ENCODE measurements at regions not wholly inside any gene's neighbourhood (a gene's known extent, or its start where the extent isn't known, plus 50 kb on each side); places are given as distances from the start of the nearest gene placed in this dataset.
A peak's percentile ranks its signal among the peaks of the same experiment; 100 is the strongest.
"Not testable (repeated sequence)": the region's sequence is repeated elsewhere in the genome, so short reads cannot be mapped to it uniquely, and the experiment has no call there.

DNA sequence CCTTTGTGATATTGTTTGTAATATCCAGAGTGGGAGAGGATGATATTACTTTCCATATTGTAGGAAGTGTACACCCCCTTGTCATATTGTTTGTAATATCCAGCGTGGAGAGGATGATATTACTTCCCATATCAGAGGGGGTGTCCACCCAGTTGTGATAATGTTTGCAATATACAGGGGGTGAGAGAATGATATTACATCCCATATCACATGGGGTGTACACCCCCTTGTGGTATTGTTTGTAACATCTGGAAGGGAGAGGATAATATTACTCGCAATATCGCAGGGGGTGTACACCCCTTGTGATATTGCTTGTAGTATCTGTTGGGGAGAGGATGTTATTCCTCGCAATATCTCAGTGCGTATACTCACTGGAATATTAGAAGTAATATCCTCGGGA lies 61.5 kb downstream of the PRSS23 start:
- H3K27ac Mint-ChIP-seq: no peak overlapping the region
- H3K4me3 Mint-ChIP-seq: no peak overlapping the region
- no peak for DNase-seq
- H3K27me3 Mint-ChIP-seq: peaks cover 2% of the 10 kb centered on the region
- no peaks in the 10 kb centered on the region for H3K4me1 Mint-ChIP-seq
- no peaks in the 10 kb centered on the region for H3K9me3 Mint-ChIP-seq
- intact Hi-C loops (cut with micrococcal nuclease): no loop called here
- no peaks in the 10 kb centered on the region for H3K36me3 Mint-ChIP-seq (ENCODE audit: low read depth)

DNA sequence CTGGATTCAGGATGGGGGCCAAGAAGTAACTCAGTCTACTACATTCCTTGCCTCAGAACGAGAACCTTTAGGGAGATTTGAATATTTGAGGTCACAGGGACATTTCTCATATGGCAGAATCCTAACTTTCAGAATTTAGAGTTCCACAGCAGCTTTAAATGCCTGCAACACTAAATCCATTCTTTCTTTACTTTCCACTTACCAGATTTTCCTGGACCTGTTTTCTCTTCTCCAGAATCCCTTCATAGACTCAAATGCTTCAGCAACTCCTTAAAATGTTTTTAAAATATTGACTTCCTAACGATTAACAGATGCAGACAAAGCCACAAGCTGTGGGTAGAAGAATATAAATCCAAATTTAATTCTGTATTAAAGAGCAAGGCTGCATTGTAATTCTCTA lies 63.1 kb downstream of the PRSS23 start:
- H3K27ac Mint-ChIP-seq: no peak overlapping the region
- intact Hi-C loops (cut with micrococcal nuclease): no loop called here
- no peaks in the 10 kb centered on the region for H3K36me3 Mint-ChIP-seq (ENCODE audit: low read depth)
- no peaks in the 10 kb centered on the region for H3K9me3 Mint-ChIP-seq
- no peak for DNase-seq
- H3K4me3 Mint-ChIP-seq: no peak overlapping the region
- H3K27me3 Mint-ChIP-seq: no peaks in the 10 kb centered on the region
- H3K4me1 Mint-ChIP-seq: no peaks in the 10 kb centered on the region

DNA sequence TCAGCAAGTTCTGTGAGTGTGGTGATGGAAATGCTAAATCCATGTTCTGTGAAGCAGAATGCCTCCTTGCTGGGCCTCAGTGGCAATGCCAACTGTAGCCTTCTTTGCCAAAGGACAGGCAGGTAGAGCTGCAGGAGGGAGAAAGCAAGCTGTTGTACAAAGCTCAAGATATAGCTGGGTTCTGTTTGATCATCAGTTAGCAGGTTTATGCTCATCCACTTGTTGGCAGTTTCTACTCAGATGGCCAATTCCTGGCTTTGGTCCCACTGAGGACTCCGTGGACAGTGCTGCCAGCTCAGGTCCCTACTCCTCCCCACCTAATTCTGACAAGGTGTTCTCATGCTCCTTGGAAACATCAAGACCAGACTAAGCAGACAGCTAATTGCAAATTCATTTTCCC lies 65.1 kb downstream of the PRSS23 start:
- H3K4me1 Mint-ChIP-seq: no peaks in the 10 kb centered on the region
- H3K27ac Mint-ChIP-seq: no peak overlapping the region
- intact Hi-C loops (cut with micrococcal nuclease): no loop called here
- peaks cover 3% of the 10 kb centered on the region for H3K27me3 Mint-ChIP-seq
- H3K9me3 Mint-ChIP-seq: no peaks in the 10 kb centered on the region
- H3K36me3 Mint-ChIP-seq (ENCODE audit: low read depth): no peaks in the 10 kb centered on the region
- H3K4me3 Mint-ChIP-seq: no peak overlapping the region
- no peak for DNase-seq

DNA sequence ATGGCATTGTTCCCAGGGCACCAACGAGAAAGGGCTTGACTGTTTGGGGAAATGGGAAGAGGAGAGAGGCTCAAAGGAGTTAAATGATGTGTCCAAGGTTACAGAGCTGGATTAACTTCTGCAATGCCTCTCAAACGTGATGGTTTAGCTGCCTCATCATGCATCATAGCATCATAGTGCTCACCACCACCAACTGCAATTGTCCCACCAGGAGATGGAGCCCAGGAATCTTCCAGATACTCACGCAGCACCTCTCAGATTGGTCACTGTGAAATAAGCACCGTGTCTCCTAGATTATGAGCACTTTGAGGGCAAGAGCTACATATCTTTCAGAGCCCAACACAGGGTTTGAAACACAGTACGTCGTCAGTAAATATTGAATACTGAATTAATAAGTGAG lies 69.2 kb downstream of the PRSS23 start:
- peaks cover 12% of the 10 kb centered on the region for H3K27me3 Mint-ChIP-seq
- no peak for DNase-seq
- H3K9me3 Mint-ChIP-seq: no peaks in the 10 kb centered on the region
- H3K27ac Mint-ChIP-seq: no peak overlapping the region
- intact Hi-C loops (cut with micrococcal nuclease): no loop called here
- no peaks in the 10 kb centered on the region for H3K36me3 Mint-ChIP-seq (ENCODE audit: low read depth)
- H3K4me3 Mint-ChIP-seq: no peak overlapping the region
- H3K4me1 Mint-ChIP-seq: no peaks in the 10 kb centered on the region

DNA sequence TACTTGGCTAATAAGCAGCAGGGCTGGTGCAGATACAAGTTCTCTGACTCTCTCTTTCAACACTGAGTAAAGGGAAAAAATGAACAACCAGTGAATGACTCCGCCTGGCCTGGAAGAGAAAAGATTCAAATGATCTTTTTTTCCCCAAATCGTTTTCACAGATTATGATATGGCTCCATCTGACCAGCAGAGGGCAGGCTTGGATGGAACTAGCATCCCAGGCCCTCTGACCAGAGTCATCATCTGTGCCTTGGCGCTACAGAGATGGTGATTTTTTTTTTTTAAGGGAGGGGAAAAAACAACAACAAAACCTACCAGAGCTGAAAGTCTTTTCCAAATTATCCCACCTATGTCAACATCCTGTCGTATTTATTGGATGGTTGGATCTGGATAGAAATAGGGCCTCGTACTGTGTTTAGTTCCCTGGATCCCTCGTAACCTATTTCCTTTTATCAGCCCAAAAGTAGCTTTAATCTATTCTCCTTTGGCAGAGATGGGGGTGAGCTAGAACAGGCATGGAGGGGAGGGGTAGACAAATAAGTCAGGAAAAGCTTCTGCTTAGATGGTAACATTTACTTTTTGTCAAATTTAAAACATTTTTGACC lies 69.7 kb downstream of the PRSS23 start:
- DNase-seq: peak; percentile 83
- Mint-ChIP-seq H3K4me3 (no peak overlapping the region), H3K9me3 (no peaks in the 10 kb centered on the region), H3K27me3 (peaks cover 12% of the 10 kb centered on the region), H3K36me3 (ENCODE audit: low read depth) (no peaks in the 10 kb centered on the region), H3K27ac (no peak overlapping the region), H3K4me1 (no peaks in the 10 kb centered on the region)
- intact Hi-C loops (cut with micrococcal nuclease): loop anchor here (1.0 kb wide), 1 partner anchor 49 kb away; no protein-coding TSS in a partner anchor

DNA sequence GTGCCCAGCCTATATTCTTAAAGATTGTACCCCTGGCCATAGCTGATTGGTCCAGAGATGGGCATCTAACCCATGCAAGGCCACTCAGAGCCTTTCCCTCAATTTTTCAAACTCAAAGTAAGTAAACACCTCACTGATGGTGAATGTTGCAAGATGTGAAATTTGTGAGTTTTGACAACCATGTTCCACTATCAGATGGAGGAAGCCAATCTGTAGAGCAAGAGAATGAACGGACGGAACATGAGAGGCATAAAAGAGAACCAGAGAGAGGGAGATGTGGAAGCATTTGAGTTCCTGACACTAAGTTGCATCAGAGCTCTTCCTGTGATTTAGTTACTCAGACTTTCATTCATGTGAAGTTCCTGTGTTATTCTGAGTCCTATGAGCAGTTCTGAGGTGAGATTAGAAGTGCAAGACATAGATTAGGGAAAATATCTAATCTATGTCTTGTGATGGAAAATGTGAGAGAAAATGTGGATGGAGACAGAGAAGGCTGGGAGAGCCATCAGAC lies 73.3 kb downstream of the PRSS23 start:
- H3K27ac Mint-ChIP-seq: no peak overlapping the region
- H3K36me3 Mint-ChIP-seq (ENCODE audit: low read depth): no peaks in the 10 kb centered on the region
- no peaks in the 10 kb centered on the region for H3K4me1 Mint-ChIP-seq
- H3K4me3 Mint-ChIP-seq: no peak overlapping the region
- intact Hi-C loops (cut with micrococcal nuclease): no loop called here
- no peak for DNase-seq
- peaks cover 12% of the 10 kb centered on the region for H3K27me3 Mint-ChIP-seq
- H3K9me3 Mint-ChIP-seq: no peaks in the 10 kb centered on the region

DNA sequence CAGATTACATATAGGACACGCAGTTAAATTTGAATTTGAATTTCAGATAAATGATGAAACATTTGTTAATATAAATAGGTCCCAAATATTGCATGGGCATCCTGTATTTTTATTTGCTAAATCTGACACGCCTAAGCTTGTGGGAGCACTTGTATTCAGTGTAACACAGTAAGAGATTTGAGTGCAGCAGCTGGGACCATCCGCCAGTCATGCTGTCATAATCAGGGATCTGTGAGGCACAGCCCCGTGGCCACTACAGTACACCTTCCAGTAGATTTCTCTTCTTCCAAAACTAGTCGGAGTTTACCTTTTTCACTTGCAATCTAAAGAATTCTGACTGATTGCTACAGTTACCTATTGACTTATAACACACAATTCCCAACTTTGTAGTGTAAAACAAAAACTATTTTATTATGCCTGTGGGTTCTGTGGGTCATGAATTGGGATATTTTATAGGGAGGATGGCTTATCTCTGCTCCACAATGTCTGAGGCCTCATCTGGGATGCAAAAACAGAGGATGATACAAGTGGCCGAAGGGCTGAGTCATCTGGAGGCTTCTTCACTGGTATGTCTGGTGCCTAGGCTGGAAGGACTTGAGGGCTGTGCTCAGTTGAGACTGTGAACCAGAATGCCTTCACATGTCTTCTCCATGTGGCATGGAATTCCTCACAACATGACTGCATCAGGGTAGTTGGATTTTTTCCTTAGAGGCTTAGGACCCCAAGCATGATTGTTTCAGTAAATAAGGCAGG lies 74.1 kb downstream of the PRSS23 start:
- Mint-ChIP-seq H3K27me3 (peaks cover 12% of the 10 kb centered on the region), H3K4me1 (no peaks in the 10 kb centered on the region), H3K9me3 (no peaks in the 10 kb centered on the region), H3K36me3 (ENCODE audit: low read depth) (no peaks in the 10 kb centered on the region), H3K27ac (no peak overlapping the region), H3K4me3 (no peak overlapping the region)
- intact Hi-C loops (cut with micrococcal nuclease): no loop called here
- no peak for DNase-seq

DNA sequence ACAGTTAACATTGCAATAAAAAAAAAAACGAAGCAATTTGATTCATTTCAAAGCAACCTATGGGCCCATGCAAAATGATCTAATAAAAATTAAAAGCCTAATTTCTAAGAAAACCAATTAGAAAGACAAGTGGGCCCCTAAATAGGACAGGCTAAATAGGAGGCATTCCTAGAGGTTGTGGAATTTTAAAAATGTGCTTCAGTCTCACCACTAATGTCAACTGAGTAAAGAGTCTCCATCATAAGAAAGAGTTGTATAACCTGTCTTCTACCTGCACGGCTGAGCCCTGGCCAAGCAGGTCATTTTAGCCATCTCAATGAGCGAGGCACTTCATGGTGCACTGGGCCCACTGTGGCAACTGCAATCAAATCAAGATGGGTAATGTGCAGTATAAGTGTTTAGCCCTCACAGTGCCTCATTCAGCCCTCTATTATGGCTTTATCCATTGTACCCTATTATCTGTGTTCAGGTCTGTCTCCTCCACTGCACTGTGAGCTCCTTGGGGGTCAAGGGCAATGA lies 76.4 kb downstream of the PRSS23 start:
- Mint-ChIP-seq H3K4me3 (no peak overlapping the region), H3K27ac (no peak overlapping the region), H3K4me1 (no peaks in the 10 kb centered on the region), H3K27me3 (peaks cover 4% of the 10 kb centered on the region), H3K9me3 (no peaks in the 10 kb centered on the region), H3K36me3 (ENCODE audit: low read depth) (no peaks in the 10 kb centered on the region)
- no peak for DNase-seq
- intact Hi-C loops (cut with micrococcal nuclease): no loop called here

DNA sequence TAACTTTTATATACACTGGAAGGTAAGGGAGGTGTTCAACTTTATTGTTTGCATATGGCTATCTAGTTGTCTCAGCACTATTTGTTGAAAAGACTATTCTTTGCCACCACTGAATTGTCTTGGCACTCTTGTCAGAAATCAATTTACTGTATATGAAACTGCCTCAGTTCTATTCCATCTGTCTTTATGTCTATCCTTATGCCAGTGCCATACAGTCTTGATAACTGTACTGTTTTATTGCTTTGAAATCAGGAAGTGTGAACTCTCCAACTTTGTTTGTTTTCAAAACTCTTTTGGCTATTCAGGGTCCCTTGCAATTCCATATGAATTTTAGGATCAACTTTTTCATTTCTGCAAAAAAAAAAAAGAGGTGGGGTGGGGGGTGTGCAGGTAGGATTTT lies 77.2 kb downstream of the PRSS23 start:
- no peak overlapping the region for H3K27ac Mint-ChIP-seq
- intact Hi-C loops (cut with micrococcal nuclease): no loop called here
- H3K36me3 Mint-ChIP-seq (ENCODE audit: low read depth): no peaks in the 10 kb centered on the region

DNA sequence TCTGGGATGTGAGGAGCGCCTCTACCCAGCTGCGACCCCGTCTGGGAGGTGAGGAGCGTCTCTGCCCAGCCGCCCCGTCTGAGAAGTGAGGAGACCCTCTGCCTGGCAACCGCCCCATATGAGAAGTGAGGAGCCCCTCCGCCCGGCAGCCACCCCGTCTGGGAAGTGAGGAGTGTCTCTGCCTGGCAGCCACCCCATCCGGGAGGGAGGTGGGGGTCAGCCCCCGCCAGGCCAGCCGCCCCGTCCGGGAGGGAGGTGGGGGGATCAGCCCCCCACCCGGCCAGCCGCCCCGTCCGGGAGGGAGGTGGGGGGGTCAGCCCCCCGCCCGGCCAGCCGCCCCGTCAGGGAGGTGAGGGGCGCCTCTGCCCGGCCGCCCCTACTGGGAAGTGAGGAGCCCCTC lies 76.0 kb downstream of the FZD4 start:
- H3K27me3 Mint-ChIP-seq: peaks cover 13% of the 10 kb centered on the region
- H3K27ac Mint-ChIP-seq; H3K36me3 Mint-ChIP-seq (ENCODE audit: low read depth); DNase-seq; H3K9me3 Mint-ChIP-seq; intact Hi-C loops (cut with micrococcal nuclease); H3K4me3 Mint-ChIP-seq; H3K4me1 Mint-ChIP-seq: not testable (repeated sequence)

More for the DNA sequence above, 77.2 kb downstream of the PRSS23 start:
- no peaks in the 10 kb centered on the region for H3K9me3 Mint-ChIP-seq
- H3K4me3 Mint-ChIP-seq: no peak overlapping the region
- H3K27me3 Mint-ChIP-seq: peaks cover 9% of the 10 kb centered on the region
- no peaks in the 10 kb centered on the region for H3K4me1 Mint-ChIP-seq
- no peak for DNase-seq

DNA sequence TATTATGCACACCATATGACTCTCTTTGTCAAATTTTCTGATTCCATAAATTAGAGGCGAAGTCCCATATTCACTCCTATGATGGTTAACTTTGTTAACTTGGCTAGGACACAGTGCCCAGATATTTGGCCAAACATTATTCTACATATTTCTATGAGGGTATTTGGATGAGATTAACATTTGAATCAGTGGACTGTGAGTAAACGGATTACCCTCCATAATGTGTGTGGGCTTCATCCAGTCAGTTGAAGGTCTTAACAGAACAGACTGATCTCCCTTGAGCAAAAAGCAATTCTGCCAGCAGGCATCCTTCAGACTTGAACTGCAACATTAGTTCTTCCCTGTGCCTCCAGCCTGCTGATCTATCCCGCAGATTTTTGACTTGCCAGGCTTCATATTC lies 69.9 kb downstream of the FZD4 start:
- intact Hi-C loops (cut with micrococcal nuclease): no loop called here
- no peak for DNase-seq
- Mint-ChIP-seq H3K36me3 (ENCODE audit: low read depth) (no peaks in the 10 kb centered on the region), H3K4me1 (no peaks in the 10 kb centered on the region), H3K9me3 (no peaks in the 10 kb centered on the region), H3K4me3 (no peak overlapping the region), H3K27ac (no peak overlapping the region), H3K27me3 (peaks cover 15% of the 10 kb centered on the region)

DNA sequence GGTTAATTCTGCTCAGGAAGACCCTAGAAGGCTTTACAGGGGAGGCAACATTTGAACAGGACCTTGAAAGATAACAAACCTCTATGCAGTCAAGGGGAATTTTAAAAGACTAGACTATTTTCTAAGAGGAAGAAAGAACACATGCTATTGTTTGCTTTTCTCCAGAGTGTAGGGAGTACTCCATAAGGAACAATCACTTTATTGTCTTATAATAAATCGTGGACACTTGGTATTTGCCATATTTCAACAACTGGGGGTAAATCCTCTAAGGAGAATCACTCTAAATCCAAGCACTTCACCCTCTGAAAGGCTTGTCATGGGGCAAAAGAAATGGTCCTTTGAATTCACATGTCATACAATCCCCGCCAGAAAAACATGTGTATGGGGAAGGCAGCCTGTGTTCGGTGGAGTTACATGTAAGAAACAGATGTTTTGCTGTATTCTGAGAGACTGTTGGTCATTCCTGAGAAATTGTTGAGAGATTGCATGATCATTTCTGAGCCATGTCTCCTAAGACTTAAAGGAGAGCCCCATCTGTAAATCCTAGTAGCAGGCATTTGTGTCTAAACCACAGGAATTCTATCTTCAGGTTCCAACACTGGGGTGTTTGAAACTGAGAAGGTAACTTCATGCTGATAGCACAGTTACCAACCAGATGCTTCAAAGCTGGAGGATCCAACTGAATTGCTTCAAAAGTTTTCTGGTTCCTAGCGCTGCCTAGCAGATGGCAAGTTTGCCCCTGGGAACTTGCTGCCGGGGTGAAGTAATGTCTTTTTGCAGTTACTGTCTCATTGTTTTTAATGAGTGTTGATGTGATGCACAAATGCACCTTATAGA lies 66.8 kb downstream of the FZD4 start:
- H3K27me3 Mint-ChIP-seq: peaks cover 9% of the 10 kb centered on the region
- intact Hi-C loops (cut with micrococcal nuclease): no loop called here
- no peaks in the 10 kb centered on the region for H3K9me3 Mint-ChIP-seq
- no peaks in the 10 kb centered on the region for H3K36me3 Mint-ChIP-seq (ENCODE audit: low read depth)
- H3K4me3 Mint-ChIP-seq: no peak overlapping the region
- no peak for DNase-seq
- no peak overlapping the region for H3K27ac Mint-ChIP-seq
- no peaks in the 10 kb centered on the region for H3K4me1 Mint-ChIP-seq

DNA sequence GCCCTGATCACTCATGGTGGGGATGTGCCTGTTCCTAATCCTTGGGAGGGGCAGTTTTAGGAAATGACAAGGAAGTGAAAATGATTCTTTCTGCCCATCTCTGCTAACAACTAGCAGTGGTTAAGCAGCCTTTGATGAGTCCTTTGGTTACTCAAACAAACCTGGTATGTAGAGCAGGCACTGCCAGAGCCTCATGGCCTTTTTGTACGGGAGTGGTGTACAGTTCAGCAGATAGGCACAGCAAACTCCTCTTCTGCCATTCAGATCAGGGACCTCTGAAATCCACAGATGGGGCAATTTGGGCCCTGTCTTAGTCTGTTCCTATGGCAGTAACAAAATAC lies 66.2 kb downstream of the FZD4 start:
- DNase-seq: no peak
- H3K9me3 Mint-ChIP-seq: no peaks in the 10 kb centered on the region
- no peaks in the 10 kb centered on the region for H3K36me3 Mint-ChIP-seq (ENCODE audit: low read depth)
- no peak overlapping the region for H3K4me3 Mint-ChIP-seq
- H3K27me3 Mint-ChIP-seq: peaks cover 5% of the 10 kb centered on the region
- intact Hi-C loops (cut with micrococcal nuclease): no loop called here
- H3K27ac Mint-ChIP-seq: no peak overlapping the region
- no peaks in the 10 kb centered on the region for H3K4me1 Mint-ChIP-seq

DNA sequence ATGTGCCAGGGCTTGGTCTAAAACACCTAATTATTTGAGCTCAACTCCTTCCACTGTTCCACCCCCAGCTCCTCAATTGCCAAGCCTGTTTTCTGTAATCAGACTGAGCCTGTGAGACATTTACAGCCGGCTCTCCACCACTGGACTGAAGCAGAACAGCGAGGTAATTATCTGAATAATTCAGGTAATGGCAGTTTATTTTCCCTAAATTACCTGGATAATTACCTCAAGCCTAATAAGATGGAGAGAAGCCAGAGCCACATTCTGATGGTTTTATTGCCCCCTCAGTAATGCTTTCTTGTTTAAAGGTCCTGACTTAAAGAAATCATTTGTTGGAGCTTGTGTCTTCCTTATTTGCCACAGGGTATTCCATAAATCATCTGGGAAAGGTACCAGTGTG lies 64.2 kb downstream of the FZD4 start:
- H3K4me3 Mint-ChIP-seq: no peak overlapping the region
- no peak overlapping the region for H3K27ac Mint-ChIP-seq
- no peak for DNase-seq
- peaks cover 13% of the 10 kb centered on the region for H3K27me3 Mint-ChIP-seq
- no peaks in the 10 kb centered on the region for H3K4me1 Mint-ChIP-seq
- no peaks in the 10 kb centered on the region for H3K36me3 Mint-ChIP-seq (ENCODE audit: low read depth)
- no peaks in the 10 kb centered on the region for H3K9me3 Mint-ChIP-seq
- intact Hi-C loops (cut with micrococcal nuclease): no loop called here
